Right lung (tissue), 2 donors: ENCODE measurements at regions not wholly inside any gene's neighbourhood (a gene's known extent, or its start where the extent isn't known, plus 50 kb on each side); places are given as distances from the start of the nearest gene placed in this dataset.
"Not testable (repeated sequence)": the region's sequence is repeated elsewhere in the genome, so short reads cannot be mapped to it uniquely, and the experiment has no call there.

ENCODE experiments used
- DNase-seq, 2 donors: peaks; one replicate each; pipeline ENCODE4 v3.0.0-alpha.2; 2013

DNA sequence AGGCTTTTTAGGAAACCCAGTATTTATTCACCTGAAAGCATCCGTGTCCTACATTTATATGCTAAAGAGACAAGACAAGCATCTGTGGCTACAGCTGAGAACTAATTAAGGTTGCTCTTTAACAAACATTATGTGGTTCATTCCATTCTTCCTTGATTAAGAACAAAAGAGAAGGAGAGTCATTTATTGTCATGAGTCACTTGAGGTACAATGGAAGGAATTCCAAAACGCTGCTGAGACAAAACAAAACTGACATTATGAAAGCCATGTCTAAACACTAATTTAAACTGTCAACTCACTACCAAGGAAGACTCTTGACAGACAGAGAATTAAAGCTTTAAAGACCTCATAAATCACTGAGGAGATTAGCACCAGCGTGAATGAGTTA is 214.4 kb downstream of the BMP4 start:
- DNase-seq, result no peak

GRCh38 chr14:53741479-53742232 is 215.0 kb downstream of the BMP4 start:
- DNase-seq, result peak; percentile 59 to 63

DNA sequence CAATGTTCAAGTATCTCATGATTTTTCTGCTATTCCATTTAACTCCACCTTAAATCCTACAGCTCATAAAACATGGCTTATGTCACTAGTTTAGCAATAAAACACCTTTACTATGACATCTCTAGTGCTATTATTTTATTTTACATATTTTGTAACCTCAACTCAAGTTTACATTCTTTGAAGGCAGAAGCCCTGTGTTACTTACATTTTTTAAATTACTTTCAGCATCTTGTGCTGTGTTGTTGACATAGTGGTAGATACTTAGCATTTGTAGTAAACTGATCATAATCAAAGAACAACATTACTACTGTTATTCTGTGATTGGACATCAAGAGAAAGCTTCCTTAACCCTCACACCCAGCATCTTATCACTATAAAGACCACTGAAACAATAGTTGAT is 216.1 kb downstream of the BMP4 start:
- DNase-seq, result no peak

DNA sequence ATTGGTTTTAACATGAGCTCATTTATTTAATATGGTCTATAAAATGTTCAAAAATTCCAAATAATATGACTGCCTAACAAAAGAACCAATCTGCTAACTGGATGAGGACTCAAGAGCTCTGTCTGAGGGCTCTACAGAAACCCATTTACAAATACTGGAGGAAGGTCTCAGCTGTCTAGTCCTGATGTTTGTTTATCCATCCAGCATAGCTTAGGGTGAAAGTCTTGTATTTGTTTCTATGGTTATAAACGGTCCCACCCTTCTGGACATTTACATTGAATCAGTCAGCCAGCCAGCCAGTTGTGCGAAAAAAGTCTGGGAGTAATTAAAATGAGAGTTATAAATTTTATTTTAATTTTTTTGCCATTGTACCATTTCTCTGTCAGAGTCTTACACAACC is 220.7 kb downstream of the BMP4 start:
- DNase-seq, result no peak

- no peak for DNase-seq
Observed at GRCh38 chr14:53723221-53723620, 233.4 kb downstream of the BMP4 start.

DNA sequence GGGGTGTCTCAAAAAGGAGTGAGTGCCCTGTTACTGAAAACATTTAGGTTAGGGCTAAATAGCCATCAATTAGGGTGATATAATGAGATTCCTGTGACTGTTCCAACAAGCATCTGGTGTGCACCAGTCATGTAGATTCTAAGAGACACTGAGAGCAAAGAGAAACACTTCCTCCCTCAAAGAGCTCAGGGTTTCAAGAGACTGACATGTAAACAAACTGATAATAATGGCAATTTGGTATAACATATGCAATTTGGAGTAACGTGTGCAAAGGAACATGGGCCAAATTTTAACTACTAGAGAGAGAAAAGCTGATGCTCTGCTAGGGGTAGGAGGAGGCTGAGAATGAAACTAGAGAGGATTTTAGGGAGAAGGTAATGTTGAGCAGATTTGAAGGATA is 237.1 kb downstream of the BMP4 start:
- no peak for DNase-seq

DNA sequence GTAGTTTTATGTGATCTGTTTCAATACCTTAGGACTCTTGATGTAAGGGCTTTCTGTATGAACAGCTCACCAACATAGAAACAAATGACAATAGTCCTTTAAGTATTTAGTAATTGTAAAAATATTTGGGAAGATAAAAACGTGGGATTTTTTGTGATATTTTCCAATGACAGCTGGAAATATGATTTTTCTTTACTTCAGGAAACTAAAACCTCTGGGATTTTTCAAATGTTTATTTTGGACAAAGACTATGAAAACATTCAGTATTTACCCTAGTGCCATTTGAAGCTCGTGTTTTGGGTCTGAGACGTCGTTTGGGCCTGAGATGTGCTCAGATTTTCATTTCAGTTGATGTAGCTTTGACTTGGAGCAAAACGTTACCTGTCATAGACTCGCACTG is 240.0 kb downstream of the BMP4 start:
- DNase-seq, result no peak

DNA sequence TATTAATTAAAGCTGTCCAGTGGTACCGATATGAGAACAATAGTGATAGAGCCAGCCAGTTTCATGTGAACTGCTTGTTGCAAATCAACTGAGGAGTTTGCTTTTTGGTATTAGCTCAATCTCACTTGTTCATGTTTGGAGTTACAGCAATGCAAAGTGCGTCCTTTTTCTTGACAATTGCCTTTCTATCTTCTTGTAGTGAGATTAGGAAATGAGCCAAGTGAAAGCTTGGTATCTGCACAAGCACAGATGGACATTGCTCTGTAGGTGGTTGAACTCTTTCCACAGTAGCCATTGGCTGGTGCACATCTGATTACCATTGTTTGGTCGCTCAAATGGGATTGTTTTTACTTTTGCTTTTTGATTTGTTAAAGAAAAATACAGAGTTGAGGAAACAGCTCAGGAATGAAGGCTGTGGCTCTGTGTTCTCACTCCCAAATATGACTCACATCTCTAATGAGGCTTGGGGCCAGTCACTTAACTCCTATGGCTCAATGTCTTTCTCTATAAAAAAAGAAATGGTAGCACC is 241.4 kb downstream of the BMP4 start:
- DNase-seq, result no peak

DNA sequence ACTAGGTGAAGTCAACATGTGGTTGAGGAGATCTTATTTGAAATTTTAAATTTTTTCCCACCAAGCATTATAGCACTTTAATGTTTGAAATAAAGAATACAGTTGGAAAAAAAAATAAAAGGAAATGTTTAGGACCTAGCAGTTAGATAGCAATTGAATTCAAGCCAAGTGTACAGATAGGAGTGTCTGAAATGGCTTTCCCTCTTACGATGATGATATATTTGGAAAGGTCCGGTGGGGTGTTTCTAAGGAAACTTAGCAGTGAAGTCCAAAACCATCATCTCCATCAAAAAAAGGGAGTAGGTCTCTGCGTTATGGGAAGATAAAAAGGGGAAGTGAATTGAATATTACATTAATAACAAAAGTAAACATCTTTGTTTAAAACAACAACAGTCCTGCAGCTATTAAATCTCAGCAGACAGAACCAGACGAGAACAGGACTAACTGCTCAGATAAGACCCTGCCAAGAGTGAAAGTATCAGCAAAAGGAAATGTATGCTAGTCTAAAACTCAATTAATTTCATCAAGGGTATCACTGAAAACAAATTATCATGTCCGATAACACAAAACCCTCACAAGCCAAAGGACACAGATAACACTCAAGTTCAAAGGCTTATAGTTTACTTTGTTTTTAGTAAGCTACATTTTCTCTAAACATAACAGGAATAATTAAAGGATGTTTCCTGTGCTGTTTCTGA is 242.0 kb downstream of the BMP4 start:
- DNase-seq, result peak; percentile 61

DNA sequence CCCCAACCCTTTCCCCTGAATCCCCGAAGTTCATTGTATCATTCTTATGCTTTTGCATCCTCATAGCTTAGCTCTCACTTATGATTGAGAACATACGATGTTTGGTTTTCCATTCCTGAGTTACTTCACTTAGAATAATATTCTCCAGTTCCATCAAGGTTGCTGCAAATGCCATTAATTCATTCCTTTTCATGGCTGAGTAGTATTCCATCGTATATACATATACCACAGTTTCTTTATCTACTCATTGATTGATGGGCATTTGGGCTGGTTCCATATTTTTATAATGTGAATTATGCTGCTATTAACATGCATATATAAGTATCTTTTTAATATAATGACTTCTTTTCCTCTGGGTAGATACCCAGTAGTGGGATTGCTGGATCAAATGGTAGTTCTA is 243.7 kb downstream of the BMP4 start:
- DNase-seq, result not testable (repeated sequence)

DNA sequence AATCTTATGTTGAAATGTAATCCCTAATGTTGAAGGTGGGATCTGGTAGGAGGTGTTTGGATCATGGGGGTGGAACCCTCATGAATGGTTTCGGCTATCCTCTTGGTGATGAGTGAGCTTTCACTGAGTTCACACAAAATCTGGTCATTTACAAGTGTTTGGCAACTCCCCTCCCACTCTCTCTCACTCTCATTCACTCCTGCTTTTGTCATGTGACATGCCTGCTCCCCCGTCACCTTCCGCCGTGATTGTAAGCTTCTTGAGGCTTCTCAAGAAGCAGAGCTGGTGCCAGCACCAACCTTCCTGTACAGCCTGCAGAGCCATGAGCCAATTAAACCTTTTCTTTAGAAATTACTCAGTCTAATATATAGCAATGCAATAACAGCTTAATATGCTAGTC is 245.4 kb downstream of the BMP4 start:
- DNase-seq, result no peak

- no peak for DNase-seq
Observed at GRCh38 chr14:53710615-53711014, 246.0 kb downstream of the BMP4 start.

DNA sequence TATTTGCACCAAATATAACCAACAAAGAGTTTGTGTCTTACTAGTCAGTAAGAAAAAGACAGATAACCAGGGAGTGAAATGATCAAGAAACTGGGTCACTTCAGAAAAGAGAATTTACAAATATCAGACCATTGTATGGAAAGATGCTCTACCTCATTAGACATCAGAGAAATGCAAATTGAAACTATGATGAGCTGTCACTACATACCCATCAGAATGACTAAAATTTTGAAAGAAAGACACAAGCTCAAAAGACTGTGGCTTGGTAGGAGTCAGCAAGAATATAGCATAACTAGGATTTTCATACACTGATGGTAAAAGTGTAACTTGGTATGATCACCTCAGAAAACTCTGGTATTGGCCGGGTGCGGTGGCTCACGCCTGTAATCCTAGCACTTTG is 247.2 kb downstream of the BMP4 start:
- DNase-seq, result no peak

DNA sequence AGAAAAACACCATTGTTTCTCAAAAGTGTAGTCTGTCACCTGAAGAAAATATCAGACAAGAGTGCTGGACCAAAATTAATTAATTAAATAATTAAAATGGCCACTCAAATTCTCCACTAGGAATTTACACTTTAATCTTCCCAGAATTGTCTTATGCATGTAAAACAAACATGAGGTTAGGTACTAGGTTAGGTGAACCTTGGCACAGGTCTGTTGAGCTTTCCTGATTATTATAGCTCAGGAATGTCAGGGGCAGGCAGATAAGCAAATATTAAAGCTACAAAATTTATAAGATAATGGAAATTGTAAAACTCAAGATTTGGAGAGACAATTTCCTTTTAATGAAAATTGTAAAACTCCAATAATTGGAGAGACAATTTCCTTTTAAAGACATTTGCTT is 253.2 kb downstream of the BMP4 start:
- DNase-seq, result no peak

GRCh38 chr14:53701108-53701875 is 255.3 kb downstream of the BMP4 start:
- DNase-seq, result no peak

GRCh38 chr14:53696217-53696965 is 260.2 kb downstream of the BMP4 start:
- no peak for DNase-seq

DNA sequence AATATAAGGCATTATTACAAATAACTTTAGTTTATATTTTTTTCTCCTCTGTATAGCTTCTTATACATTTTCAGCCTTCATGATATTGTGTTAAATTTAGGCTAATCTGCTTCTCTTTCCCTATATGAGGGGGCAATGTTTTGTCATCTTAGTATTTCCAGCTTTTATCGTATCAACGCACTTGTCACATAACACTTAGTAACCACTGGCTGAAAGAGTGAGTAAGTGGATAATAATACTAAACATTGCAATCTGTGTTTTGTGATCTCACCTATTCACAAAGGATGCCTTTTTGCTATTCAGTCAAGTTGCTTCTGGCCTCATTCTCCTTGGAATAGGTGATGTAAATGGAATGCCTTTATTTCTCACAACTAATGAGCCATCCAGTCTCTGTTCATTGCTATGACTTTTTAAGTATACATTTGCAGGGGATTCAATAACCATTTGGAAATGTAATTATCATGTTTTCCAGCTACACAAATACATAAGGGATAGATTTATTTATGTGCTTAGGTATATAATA is 260.9 kb downstream of the BMP4 start:
- DNase-seq, result no peak

DNA sequence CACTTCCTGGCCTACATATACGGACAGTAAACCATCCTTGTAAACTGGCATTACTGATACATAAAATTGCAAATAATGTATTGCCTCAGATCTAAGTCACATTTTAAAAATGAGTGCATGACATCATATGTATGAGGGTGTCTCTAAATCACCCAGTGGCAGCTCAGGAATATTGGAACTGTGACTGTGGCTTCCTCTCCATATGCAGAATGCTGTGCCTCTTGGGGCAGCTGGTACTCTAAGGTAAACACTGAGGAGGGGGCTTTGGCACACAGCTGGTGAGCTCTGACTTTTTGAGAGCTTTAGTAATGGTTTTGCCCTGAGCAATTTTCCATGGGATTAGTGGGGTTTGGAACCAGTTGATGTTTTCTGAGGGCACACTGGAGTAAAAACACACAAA is 263.7 kb downstream of the BMP4 start:
- no peak for DNase-seq

DNA sequence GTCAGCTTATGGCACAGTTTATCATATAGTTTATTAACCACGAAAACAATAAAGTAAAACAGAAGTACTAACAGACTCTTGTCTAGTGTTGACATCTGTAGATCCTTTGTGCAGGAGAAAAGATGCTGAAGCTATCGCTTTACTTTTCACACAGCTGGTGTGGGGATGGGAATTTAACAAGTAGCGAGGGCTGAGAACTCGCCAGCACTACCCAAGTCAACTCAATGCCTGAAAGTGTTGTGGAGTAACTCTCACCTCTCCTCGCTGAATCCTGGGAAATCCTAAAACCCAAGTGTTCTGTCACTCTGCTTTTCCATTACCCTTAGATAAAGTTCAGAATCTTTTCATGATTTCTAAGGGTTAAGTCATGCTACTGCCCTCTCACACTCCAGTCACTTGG is 264.2 kb downstream of the BMP4 start:
- DNase-seq, result no peak

GRCh38 chr14:53683229-53683628 is 273.4 kb downstream of the BMP4 start:
- no peak for DNase-seq

DNA sequence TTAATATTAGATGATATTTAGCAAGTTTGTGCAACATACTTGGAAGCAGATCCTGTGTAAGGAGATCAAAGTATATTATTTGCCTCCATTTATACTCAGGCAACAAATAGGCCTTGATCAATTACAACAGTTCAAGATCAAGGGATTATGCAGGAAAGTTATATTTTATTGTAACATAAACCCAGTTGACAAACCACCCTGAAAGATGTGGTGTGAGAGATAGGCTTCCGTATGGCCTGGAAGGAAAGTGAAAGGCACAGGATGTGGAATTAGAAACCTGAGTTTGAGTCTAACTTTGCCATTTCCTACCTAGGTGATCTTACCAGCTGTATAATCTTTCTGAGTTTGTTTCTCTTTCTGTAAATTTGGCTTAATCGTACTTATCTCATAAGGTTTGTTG is 284.1 kb downstream of the BMP4 start:
- peak; percentile 31 to 35 for DNase-seq

- DNase-seq, result no peak
Observed at GRCh38 chr14:53670701-53671100, 285.9 kb downstream of the BMP4 start.
